KMS-11 (cell line): ENCODE measurements at regions not wholly inside any gene's neighbourhood (a gene's known extent, or its start where the extent isn't known, plus 50 kb on each side); places are given as distances from the start of the nearest gene placed in this dataset.

Experiments
- H2AFZ ChIP-seq: fragments of 200-600 bp; sonication (generic); 2 replicates; pipeline ENCODE4 v1.6.1; 2016; ENCODE audit warnings: antibody characterized with exemption, mixed run types, low read depth
- H3K27ac ChIP-seq: fragments of 200-600 bp; sonication (generic); 2 replicates; pipeline ENCODE4 v1.6.1; 2016; ENCODE audit warnings: mild to moderate bottlenecking, mixed run types
- H3K27me3 ChIP-seq: fragments of 200-600 bp; sonication (generic); 2 replicates; pipeline ENCODE4 v1.6.1; 2017; ENCODE audit warnings: mild to moderate bottlenecking, low read depth, mixed run types, moderate library complexity; ENCODE audit not compliant: insufficient read depth
- H3K36me3 ChIP-seq: fragments of 200-600 bp; sonication (generic); 2 replicates; pipeline ENCODE4 v1.6.1; 2017; ENCODE audit warnings: mild to moderate bottlenecking, mixed run types; ENCODE audit not compliant: insufficient read depth
- H3K4me1 ChIP-seq: fragments of 200-600 bp; sonication (generic); 2 replicates; pipeline ENCODE4 v1.6.1; 2016; ENCODE audit warnings: mild to moderate bottlenecking, low read depth, mixed run types; ENCODE audit not compliant: poor library complexity, severe bottlenecking
- H3K4me2 ChIP-seq: fragments of 200-600 bp; sonication (generic); 2 replicates; pipeline ENCODE4 v1.7.0; 2016; ENCODE audit warnings: mild to moderate bottlenecking, mixed run types
- H3K4me3 ChIP-seq: fragments of 200-600 bp; sonication (generic); IDR thresholded peaks from 2 replicates; pipeline ENCODE4 v1.6.1; 2017; ENCODE audit warnings: low read depth, low read length, mixed read lengths; ENCODE audit not compliant: insufficient read depth
- H3K79me2 ChIP-seq: fragments of 200-600 bp; sonication (generic); 2 replicates; pipeline ENCODE4 v1.6.1; 2016; ENCODE audit warnings: low read depth, mixed run types; ENCODE audit not compliant: insufficient read depth
- H3K9ac ChIP-seq: fragments of 200-600 bp; sonication (generic); 2 replicates; pipeline ENCODE4 v1.6.1; 2016; ENCODE audit warnings: mild to moderate bottlenecking, mixed run types
- H4K20me1 ChIP-seq: fragments of 200-600 bp; sonication (generic); 2 replicates; pipeline ENCODE4 v1.6.1; 2016; ENCODE audit warnings: mild to moderate bottlenecking, mixed run types; ENCODE audit not compliant: insufficient read depth
- CTCF ChIP-seq: fragments of 200-600 bp; sonication (generic); conservative IDR thresholded peaks from 2 replicates; pipeline ENCODE4 v1.6.1; 2017; ENCODE audit warnings: low read depth, mild to moderate bottlenecking, antibody characterized with exemption, low read length, moderate library complexity, mixed read lengths

GRCh38 chr12:93050026-93050747 is 121.1 kb upstream of the EEA1 start:
- Histone ChIP-seq H3K4me3 (no peak overlapping the region), H3K79me2 (no peaks in the 10 kb centered on the region), H2AFZ (no peak overlapping the region), H3K4me2 (no peak overlapping the region), H3K9ac (no peak overlapping the region), H3K36me3 (no peaks in the 10 kb centered on the region), H4K20me1 (no peaks in the 10 kb centered on the region), H3K4me1 (no peaks in the 10 kb centered on the region), H3K27me3 (no peaks in the 10 kb centered on the region), H3K27ac (no peak overlapping the region)
- no peak for TF ChIP-seq CTCF

GRCh38 chr12:93050748-93051081 is 121.6 kb upstream of the EEA1 start:
- Histone ChIP-seq H3K9ac (no peak overlapping the region), H2AFZ (no peak overlapping the region), H3K27ac (no peak overlapping the region), H3K36me3 (no peaks in the 10 kb centered on the region), H3K79me2 (no peaks in the 10 kb centered on the region), H4K20me1 (no peaks in the 10 kb centered on the region), H3K4me1 (no peaks in the 10 kb centered on the region), H3K4me3 (no peak overlapping the region), H3K4me2 (no peak overlapping the region), H3K27me3 (no peaks in the 10 kb centered on the region)
- TF ChIP-seq CTCF, result no peak

- Histone ChIP-seq H3K27ac (no peak overlapping the region), H2AFZ (no peak overlapping the region), H3K4me2 (no peak overlapping the region), H3K4me3 (no peak overlapping the region), H4K20me1 (no peaks in the 10 kb centered on the region), H3K36me3 (no peaks in the 10 kb centered on the region), H3K27me3 (no peaks in the 10 kb centered on the region), H3K9ac (no peak overlapping the region), H3K4me1 (no peaks in the 10 kb centered on the region), H3K79me2 (no peaks in the 10 kb centered on the region)
- no peak for TF ChIP-seq CTCF
Measured at GRCh38 chr12:93054021-93054420, 124.9 kb upstream of the EEA1 start.

GRCh38 chr12:93055221-93055620 is 126.1 kb upstream of the EEA1 start:
- H2AFZ ChIP-seq, result no peak overlapping the region

More at GRCh38 chr12:93055221-93055620, 126.1 kb upstream of the EEA1 start:
- no peaks in the 10 kb centered on the region for H3K79me2 ChIP-seq
- no peaks in the 10 kb centered on the region for H3K27me3 ChIP-seq
- H3K4me1 ChIP-seq, result peaks cover 7% of the 10 kb centered on the region
- H3K36me3 ChIP-seq, result no peaks in the 10 kb centered on the region
- TF ChIP-seq CTCF, result no peak
- H3K27ac ChIP-seq, result no peak overlapping the region
- no peaks in the 10 kb centered on the region for H4K20me1 ChIP-seq
- H3K9ac ChIP-seq, result no peak overlapping the region
- H3K4me3 ChIP-seq, result no peak overlapping the region
- H3K4me2 ChIP-seq, result no peak overlapping the region
